HepG2 (cell line): ENCODE measurements at regions not wholly inside any gene's neighbourhood (a gene's known extent, or its start where the extent isn't known, plus 50 kb on each side); places are given as distances from the start of the nearest gene placed in this dataset.

ENCODE experiments used
- ATAC-seq: fragments of 200-7000 bp; cut with Tn5 transposase; 3 replicates; pipeline ENCODE4 v1.9.1; 2020; ENCODE audit warnings: mild to moderate bottlenecking, moderate library complexity
- BruUV-seq: library from RNA; stranded (reverse); fragments of 400-500 nt; replicated peaks from 2 replicates; lab custom pipeline; 2021; lab: Mats Ljungman, UMichigan
- CTCF ChIA-PET: fragments of 300-600 bp; formaldehyde crosslinking; extraction: SDS; loops from one replicate; lab custom pipeline; 2021; ENCODE audit warnings: low total read pairs, inconsistent platforms, low intra/inter-chr PET ratio; lab: Yijun Ruan, JAX
- POLR2A ChIA-PET: fragments of 350-600 bp; sonication (Branson Sonifier 250); formaldehyde crosslinking; loops from one replicate; lab custom pipeline; 2020; ENCODE audit warnings: antibody characterized with exemption, inconsistent platforms; lab: Yijun Ruan, JAX
- DNase-seq: peaks from one replicate; pipeline ENCODE4 v3.0.0-alpha.2; 2015; ENCODE audit warnings: low spot score
- FAIRE-seq: peaks from 3 replicates; lab custom pipeline; 2011; peaks lifted over from hg19 to GRCh38; lab: Jason Lieb, UNC
- H2AFZ ChIP-seq: one replicate; pipeline ENCODE4 v1.6.1; 2011; ENCODE audit warnings: low read length, inconsistent platforms
- H3K27ac ChIP-seq: fragments of 300-600 bp; 3 replicates; pipeline ENCODE4 v1.8.0; 2011; ENCODE audit warnings: mixed run types, mild to moderate bottlenecking, mixed read lengths, low read length, inconsistent platforms; ENCODE audit not compliant: insufficient read depth; ENCODE audit errors: extremely low read length
- H3K27me3 ChIP-seq, 2 experiments: fragments of 200-600 bp in 1 of 2; 2 replicates in 1 of 2; 3 replicates in 1 of 2; pipeline versions ENCODE4 v1.6.0 to v1.8.0; 2011; ENCODE audit warnings: low read length in 2 of 2, mild to moderate bottlenecking in 2 of 2, moderate library complexity in 2 of 2, inconsistent platforms in 1 of 2; ENCODE audit not compliant: insufficient read depth in 2 of 2, control insufficient read depth in 1 of 2
- H3K36me3 ChIP-seq, 2 experiments: fragments of 200-600 bp in 1 of 2; replicated peaks in 1 of 2; 2 replicates in 1 of 2; 3 replicates in 1 of 2; pipeline versions ENCODE4 v1.5.1 to v1.8.0; 2011; ENCODE audit warnings: low read length in 2 of 2, inconsistent platforms in 1 of 2; ENCODE audit not compliant: insufficient read depth in 2 of 2, control insufficient read depth in 1 of 2
- H3K4me1 ChIP-seq: 2 replicates; pipeline ENCODE4 v1.5.1; 2012; ENCODE audit warnings: low read length, inconsistent platforms; ENCODE audit not compliant: insufficient read depth
- H3K4me2 ChIP-seq: 2 replicates; pipeline ENCODE4 v1.6.0; 2011; ENCODE audit warnings: low read depth, low read length, inconsistent platforms
- H3K4me3 ChIP-seq, 3 experiments: fragments of 200-600 bp in 1 of 3; sonication (generic), shearing (Covaris generic) in 1 of 3; replicated peaks in 1 of 3; 2 replicates each; pipeline ENCODE4 v1.5.1; 2011 to 2016; ENCODE audit warnings: low read length in 3 of 3, inconsistent platforms in 2 of 3, low read depth in 2 of 3, mild to moderate bottlenecking in 2 of 3, control low read depth in 1 of 3, mixed read lengths in 1 of 3; ENCODE audit not compliant: insufficient read depth in 1 of 3
- H3K79me2 ChIP-seq: one replicate; pipeline ENCODE4 v1.6.1; 2011; ENCODE audit warnings: low read length, inconsistent platforms; ENCODE audit not compliant: insufficient read depth
- H3K9ac ChIP-seq: 2 replicates; pipeline ENCODE4 v1.6.0; 2011; ENCODE audit warnings: mild to moderate bottlenecking, low read depth, low read length, inconsistent platforms; ENCODE audit not compliant: insufficient read depth
- H3K9me3 ChIP-seq: 2 replicates; pipeline ENCODE4 v1.5.1; 2012; ENCODE audit warnings: mild to moderate bottlenecking, low read length
- H4K20me1 ChIP-seq: 2 replicates; pipeline ENCODE4 v1.6.0; 2011; ENCODE audit warnings: inconsistent platforms, mild to moderate bottlenecking, low read length, moderate library complexity; ENCODE audit not compliant: insufficient read depth
- RBM39 ChIP-seq: fragments of 200-400 bp; formaldehyde crosslinking; IDR thresholded peaks from one replicate; pipeline ENCODE4 v1.6.1; 2018; ENCODE audit warnings: antibody characterized with exemption, mild to moderate bottlenecking, low read depth, low read length; ENCODE audit not compliant: poor library complexity, severe bottlenecking
- ZNF670 ChIP-seq: sonication (generic); formaldehyde crosslinking; IDR thresholded peaks from 2 replicates; pipeline ENCODE4 v1.8.0; 2022; ENCODE audit warnings: mild to moderate bottlenecking, missing genetic modification reagents, borderline replicate concordance
- ZSCAN30 ChIP-seq: sonication (generic); formaldehyde crosslinking; IDR thresholded peaks from 2 replicates; pipeline ENCODE4 v1.5.0; 2020; ENCODE audit warnings: mild to moderate bottlenecking, missing genetic modification reagents
- WGBS: methylation state at CpG from one replicate; pipeline ENCODE4 v1.1.6; 2017; ENCODE audit warnings: low lambda C conversion rate; 5-methylcytosine and 5-hydroxymethylcytosine counted together
- in situ Hi-C: cut with HindIII; loops from 2 replicates; pipeline ENCODE4 v1.10.0; 2017; ENCODE audit warnings: low pct_unique_long_range_greater_than_20kb; ENCODE audit not compliant: extremely low pct_ligation_motif_present
- intact Hi-C: fragments of 100-400 bp; cut with micrococcal nuclease; formaldehyde crosslinking; loops from one replicate; pipeline ENCODE4 v1.10.0; 2022; ENCODE audit not compliant: unreplicated experiment
- TF ChIP-seq, protein P1 (sequence below): sonication (generic); formaldehyde crosslinking; IDR thresholded peaks from 2 replicates; pipeline ENCODE4 v1.4.0; 2020; ENCODE audit warnings: missing genetic modification reagents
- TF ChIP-seq, protein P2 (sequence below): sonication (generic); formaldehyde crosslinking; IDR thresholded peaks from 2 replicates; pipeline ENCODE4 v1.5.1; 2020; ENCODE audit warnings: mild to moderate bottlenecking, missing genetic modification reagents, borderline replicate concordance
- TF ChIP-seq, protein P3 (sequence below): sonication (generic); formaldehyde crosslinking; IDR thresholded peaks from 2 replicates; pipeline ENCODE4 v1.5.0; 2020; ENCODE audit warnings: mild to moderate bottlenecking, missing genetic modification reagents, borderline replicate concordance

DNA sequence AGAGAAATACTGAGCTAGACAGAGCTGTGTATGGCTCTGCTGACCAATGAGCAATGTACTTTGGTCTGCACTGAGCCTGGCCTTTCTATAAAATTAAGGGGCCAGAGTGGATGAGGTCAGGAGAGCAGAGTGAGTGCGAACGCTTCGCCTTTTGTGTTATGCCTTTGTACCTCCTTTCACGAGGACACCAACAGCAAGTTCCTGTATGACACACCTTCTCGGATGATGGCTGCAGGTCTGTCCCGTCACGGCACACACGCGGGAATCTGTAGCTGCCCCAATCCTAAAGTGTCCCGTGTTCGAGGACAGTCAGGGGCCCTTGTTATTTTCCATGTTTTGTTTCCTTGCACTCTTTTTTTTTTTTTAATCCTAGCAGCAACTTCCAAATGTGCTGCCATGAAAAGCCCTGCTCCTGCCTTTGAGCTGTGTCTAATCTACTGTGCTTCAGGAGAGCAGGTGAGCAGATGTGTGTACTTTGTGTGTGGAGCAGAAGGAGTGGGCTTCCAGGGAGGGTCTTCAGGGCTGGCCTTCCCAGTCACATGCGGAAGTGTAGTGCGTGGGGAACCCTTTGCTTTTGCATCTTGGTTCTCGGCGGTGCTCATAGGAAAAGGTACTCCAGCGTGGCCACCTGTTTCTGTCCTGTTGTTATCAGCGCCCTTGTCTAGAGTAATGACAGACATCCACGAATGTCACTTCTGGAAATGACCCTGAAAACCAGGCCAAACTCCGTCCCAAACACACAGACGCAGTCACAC lies 213.2 kb downstream of the NDUFA10 start:
- H3K36me3 ChIP-seq: no peaks in the 10 kb centered on the region
- no peak overlapping the region for H3K9ac ChIP-seq
- no peak overlapping the region for H2AFZ ChIP-seq
- H3K9me3 ChIP-seq: no peaks in the 10 kb centered on the region
- CTCF ChIA-PET: no interaction called here
- BruUV-seq: no TSS peak
- no peak for DNase-seq
- intact Hi-C loops: no loop called here
- H4K20me1 ChIP-seq: no peaks in the 10 kb centered on the region
- H3K79me2 ChIP-seq: no peaks in the 10 kb centered on the region
- WGBS: 62% methylated on average over 20 of the region's 20 CpGs
- H3K4me3 ChIP-seq: no peak overlapping the region
- POLR2A ChIA-PET: no interaction called here
- peaks cover 11% of the 10 kb centered on the region; the same call in 1 of the 2 replicates for H3K4me1 ChIP-seq
- ATAC-seq: no peak
- no peak overlapping the region for H3K4me2 ChIP-seq
- FAIRE-seq: no peak
- no peak overlapping the region for H3K27ac ChIP-seq
- in situ Hi-C loops: no loop called here
- peaks cover 5 to 46% of the 10 kb centered on the region in 2 experiments; a peak in 4 of 5 replicates for H3K27me3 ChIP-seq
- TF ChIP-seq, protein P1, sequence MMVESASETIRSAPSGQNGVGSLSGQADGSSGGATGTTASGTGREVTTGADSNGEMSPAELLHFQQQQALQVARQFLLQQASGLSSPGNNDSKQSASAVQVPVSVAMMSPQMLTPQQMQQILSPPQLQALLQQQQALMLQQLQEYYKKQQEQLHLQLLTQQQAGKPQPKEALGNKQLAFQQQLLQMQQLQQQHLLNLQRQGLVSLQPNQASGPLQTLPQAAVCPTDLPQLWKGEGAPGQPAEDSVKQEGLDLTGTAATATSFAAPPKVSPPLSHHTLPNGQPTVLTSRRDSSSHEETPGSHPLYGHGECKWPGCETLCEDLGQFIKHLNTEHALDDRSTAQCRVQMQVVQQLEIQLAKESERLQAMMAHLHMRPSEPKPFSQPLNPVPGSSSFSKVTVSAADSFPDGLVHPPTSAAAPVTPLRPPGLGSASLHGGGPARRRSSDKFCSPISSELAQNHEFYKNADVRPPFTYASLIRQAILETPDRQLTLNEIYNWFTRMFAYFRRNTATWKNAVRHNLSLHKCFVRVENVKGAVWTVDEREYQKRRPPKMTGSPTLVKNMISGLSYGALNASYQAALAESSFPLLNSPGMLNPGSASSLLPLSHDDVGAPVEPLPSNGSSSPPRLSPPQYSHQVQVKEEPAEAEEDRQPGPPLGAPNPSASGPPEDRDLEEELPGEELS (CRISPR knock-in tag): no peak
- TF ChIP-seq ZNF670 (CRISPR knock-in tag) (no peak), RBM39 (no peak), ZSCAN30 (CRISPR knock-in tag) (no peak)
- TF ChIP-seq, protein P2, sequence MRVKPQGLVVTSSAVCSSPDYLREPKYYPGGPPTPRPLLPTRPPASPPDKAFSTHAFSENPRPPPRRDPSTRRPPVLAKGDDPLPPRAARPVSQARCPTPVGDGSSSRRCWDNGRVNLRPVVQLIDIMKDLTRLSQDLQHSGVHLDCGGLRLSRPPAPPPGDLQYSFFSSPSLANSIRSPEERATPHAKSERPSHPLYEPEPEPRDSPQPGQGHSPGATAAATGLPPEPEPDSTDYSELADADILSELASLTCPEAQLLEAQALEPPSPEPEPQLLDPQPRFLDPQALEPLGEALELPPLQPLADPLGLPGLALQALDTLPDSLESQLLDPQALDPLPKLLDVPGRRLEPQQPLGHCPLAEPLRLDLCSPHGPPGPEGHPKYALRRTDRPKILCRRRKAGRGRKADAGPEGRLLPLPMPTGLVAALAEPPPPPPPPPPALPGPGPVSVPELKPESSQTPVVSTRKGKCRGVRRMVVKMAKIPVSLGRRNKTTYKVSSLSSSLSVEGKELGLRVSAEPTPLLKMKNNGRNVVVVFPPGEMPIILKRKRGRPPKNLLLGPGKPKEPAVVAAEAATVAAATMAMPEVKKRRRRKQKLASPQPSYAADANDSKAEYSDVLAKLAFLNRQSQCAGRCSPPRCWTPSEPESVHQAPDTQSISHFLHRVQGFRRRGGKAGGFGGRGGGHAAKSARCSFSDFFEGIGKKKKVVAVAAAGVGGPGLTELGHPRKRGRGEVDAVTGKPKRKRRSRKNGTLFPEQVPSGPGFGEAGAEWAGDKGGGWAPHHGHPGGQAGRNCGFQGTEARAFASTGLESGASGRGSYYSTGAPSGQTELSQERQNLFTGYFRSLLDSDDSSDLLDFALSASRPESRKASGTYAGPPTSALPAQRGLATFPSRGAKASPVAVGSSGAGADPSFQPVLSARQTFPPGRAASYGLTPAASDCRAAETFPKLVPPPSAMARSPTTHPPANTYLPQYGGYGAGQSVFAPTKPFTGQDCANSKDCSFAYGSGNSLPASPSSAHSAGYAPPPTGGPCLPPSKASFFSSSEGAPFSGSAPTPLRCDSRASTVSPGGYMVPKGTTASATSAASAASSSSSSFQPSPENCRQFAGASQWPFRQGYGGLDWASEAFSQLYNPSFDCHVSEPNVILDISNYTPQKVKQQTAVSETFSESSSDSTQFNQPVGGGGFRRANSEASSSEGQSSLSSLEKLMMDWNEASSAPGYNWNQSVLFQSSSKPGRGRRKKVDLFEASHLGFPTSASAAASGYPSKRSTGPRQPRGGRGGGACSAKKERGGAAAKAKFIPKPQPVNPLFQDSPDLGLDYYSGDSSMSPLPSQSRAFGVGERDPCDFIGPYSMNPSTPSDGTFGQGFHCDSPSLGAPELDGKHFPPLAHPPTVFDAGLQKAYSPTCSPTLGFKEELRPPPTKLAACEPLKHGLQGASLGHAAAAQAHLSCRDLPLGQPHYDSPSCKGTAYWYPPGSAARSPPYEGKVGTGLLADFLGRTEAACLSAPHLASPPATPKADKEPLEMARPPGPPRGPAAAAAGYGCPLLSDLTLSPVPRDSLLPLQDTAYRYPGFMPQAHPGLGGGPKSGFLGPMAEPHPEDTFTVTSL (CRISPR knock-in tag): no peak
- TF ChIP-seq, protein P3, sequence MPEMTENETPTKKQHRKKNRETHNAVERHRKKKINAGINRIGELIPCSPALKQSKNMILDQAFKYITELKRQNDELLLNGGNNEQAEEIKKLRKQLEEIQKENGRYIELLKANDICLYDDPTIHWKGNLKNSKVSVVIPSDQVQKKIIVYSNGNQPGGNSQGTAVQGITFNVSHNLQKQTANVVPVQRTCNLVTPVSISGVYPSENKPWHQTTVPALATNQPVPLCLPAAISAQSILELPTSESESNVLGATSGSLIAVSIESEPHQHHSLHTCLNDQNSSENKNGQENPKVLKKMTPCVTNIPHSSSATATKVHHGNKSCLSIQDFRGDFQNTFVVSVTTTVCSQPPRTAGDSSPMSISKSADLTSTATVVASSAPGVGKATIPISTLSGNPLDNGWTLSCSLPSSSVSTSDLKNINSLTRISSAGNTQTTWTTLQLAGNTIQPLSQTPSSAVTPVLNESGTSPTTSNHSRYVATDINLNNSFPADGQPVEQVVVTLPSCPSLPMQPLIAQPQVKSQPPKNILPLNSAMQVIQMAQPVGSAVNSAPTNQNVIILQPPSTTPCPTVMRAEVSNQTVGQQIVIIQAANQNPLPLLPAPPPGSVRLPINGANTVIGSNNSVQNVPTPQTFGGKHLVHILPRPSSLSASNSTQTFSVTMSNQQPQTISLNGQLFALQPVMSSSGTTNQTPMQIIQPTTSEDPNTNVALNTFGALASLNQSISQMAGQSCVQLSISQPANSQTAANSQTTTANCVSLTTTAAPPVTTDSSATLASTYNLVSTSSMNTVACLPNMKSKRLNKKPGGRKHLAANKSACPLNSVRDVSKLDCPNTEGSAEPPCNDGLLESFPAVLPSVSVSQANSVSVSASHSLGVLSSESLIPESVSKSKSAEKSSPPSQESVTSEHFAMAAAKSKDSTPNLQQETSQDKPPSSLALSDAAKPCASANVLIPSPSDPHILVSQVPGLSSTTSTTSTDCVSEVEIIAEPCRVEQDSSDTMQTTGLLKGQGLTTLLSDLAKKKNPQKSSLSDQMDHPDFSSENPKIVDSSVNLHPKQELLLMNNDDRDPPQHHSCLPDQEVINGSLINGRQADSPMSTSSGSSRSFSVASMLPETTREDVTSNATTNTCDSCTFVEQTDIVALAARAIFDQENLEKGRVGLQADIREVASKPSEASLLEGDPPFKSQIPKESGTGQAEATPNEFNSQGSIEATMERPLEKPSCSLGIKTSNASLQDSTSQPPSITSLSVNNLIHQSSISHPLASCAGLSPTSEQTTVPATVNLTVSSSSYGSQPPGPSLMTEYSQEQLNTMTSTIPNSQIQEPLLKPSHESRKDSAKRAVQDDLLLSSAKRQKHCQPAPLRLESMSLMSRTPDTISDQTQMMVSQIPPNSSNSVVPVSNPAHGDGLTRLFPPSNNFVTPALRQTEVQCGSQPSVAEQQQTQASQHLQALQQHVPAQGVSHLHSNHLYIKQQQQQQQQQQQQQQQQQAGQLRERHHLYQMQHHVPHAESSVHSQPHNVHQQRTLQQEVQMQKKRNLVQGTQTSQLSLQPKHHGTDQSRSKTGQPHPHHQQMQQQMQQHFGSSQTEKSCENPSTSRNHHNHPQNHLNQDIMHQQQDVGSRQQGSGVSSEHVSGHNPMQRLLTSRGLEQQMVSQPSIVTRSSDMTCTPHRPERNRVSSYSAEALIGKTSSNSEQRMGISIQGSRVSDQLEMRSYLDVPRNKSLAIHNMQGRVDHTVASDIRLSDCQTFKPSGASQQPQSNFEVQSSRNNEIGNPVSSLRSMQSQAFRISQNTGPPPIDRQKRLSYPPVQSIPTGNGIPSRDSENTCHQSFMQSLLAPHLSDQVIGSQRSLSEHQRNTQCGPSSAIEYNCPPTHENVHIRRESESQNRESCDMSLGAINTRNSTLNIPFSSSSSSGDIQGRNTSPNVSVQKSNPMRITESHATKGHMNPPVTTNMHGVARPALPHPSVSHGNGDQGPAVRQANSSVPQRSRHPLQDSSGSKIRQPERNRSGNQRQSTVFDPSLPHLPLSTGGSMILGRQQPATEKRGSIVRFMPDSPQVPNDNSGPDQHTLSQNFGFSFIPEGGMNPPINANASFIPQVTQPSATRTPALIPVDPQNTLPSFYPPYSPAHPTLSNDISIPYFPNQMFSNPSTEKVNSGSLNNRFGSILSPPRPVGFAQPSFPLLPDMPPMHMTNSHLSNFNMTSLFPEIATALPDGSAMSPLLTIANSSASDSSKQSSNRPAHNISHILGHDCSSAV: no peak
